Fibroblast of pulmonary artery (primary cell): ENCODE measurements at regions not wholly inside any gene's neighbourhood (a gene's known extent, or its start where the extent isn't known, plus 50 kb on each side); places are given as distances from the start of the nearest gene placed in this dataset.

ENCODE experiments used
- DNase-seq: peaks from one replicate; pipeline ENCODE4 v3.0.0-alpha.2; 2010; ENCODE audit warnings: low read depth
- H3K4me3 ChIP-seq: replicated peaks from 2 replicates; pipeline ENCODE4 v1.5.1; 2011; ENCODE audit warnings: low read depth, mild to moderate bottlenecking, control low read depth, low read length, moderate library complexity
- TF ChIP-seq, protein P1 (sequence below): IDR thresholded peaks from 2 replicates; pipeline ENCODE4 v1.5.1; 2011; ENCODE audit warnings: mild to moderate bottlenecking, control low read depth, low read length, inconsistent platforms; ENCODE audit errors: missing control alignments

GRCh38 chr1:192862271-192862670 lies 53.4 kb downstream of the RGS2 start:
- no peak overlapping the region for H3K4me3 ChIP-seq
- no peak for DNase-seq
- TF ChIP-seq, protein P1, sequence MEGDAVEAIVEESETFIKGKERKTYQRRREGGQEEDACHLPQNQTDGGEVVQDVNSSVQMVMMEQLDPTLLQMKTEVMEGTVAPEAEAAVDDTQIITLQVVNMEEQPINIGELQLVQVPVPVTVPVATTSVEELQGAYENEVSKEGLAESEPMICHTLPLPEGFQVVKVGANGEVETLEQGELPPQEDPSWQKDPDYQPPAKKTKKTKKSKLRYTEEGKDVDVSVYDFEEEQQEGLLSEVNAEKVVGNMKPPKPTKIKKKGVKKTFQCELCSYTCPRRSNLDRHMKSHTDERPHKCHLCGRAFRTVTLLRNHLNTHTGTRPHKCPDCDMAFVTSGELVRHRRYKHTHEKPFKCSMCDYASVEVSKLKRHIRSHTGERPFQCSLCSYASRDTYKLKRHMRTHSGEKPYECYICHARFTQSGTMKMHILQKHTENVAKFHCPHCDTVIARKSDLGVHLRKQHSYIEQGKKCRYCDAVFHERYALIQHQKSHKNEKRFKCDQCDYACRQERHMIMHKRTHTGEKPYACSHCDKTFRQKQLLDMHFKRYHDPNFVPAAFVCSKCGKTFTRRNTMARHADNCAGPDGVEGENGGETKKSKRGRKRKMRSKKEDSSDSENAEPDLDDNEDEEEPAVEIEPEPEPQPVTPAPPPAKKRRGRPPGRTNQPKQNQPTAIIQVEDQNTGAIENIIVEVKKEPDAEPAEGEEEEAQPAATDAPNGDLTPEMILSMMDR: no peak

DNA sequence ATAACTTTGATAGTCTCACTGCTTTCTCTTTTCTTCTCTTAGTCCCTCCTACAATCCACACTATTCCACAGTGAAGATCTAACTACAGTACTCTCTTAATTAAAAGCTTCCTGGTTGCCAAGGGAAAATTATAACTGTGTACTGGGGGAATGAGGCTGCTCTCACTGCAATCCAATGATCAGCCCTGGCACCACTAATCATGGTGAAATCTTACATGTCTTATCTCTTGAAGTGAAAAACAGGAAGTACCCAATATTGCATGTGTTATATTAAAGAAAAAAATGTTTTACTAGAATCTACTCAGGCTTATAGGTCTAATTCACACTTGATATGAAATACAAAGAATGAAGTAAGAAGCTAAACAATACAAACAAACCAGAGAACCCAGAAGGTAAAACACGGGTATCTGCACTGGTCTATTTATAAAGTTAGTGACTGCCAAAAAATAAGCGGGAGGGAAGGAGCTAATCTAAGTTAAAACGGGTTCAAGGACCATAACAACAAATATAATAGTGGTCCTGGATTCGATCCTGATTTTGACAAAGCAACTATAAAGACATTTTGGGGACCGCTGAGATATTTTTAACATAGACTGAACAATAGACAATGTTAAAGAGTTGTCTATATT lies 57.5 kb downstream of the RGS2 start:
- no peak for DNase-seq
- TF ChIP-seq, protein P1: no peak
- H3K4me3 ChIP-seq: no peak overlapping the region

- no peak overlapping the region for H3K4me3 ChIP-seq
- TF ChIP-seq, protein P1: no peak
- no peak for DNase-seq
Observed at GRCh38 chr1:192867180-192867579, 58.3 kb downstream of the RGS2 start.

DNA sequence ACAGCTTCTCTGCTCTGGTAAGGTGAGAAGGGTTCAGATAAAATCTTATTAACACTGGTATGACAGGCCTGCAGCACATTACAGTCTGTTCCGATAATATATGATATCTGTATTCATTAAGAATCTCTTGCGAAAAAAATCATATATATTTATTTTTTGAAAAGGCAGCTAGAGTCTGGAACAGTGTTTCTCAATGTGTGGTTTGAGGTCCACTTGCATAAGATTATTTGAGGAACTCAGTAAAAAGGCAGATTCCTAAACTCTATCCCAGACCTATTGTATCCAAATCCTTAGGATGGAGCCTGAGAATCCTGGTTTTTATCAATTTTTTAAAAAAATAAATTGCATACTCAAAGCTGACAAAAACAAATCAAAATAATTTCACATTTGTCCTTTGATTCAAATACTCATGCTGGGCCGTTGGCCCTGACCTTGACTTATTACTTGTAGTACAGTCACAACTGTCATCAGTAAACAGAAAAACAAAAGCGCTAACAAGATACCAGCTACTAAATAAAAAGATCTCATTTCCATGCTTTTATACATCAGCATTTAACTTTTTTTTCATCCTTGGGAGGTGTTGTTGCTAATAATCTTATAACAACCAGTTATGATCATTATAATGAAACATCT lies 60.6 kb downstream of the RGS2 start:
- H3K4me3 ChIP-seq: no peak overlapping the region
- DNase-seq: no peak
- TF ChIP-seq, protein P1: no peak

DNA sequence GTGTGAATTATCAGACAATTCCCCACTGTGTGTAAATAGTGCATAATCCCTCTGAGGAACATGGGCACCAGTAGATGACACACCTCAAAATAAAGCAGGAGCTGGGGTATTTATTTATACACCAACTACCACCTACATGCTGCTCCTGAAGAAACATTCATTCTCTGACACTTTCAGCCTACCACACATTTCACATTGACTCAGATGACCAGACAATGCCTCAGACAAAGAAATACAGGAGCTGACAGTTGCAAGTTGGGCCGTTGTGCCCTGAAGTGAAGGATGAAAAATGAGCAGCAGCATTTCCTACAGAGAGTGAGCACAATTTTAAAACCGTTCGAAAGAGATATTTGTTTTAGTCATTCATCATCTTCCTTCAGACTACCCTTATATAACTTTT lies 63.2 kb downstream of the RGS2 start:
- no peak overlapping the region for H3K4me3 ChIP-seq
- TF ChIP-seq, protein P1: no peak
- no peak for DNase-seq

DNA sequence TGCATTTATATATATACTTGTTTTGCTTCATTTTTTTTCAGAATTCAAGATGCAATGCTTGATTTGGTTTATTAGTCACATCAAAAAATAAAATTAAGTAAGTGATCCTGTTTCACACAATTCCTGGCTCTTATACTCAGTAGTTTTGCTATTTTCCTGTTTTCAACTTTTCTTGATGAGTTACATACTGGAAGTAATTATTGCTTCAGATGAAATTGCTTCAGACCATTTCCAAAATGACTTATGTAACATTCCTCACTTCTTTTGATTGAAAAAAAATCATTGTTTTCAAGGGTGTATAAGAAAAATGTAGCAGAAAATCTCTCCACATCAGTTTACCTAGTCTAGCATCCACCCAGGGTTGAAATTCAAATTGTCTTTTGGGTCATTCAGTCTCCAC lies 65.0 kb downstream of the RGS2 start:
- DNase-seq: no peak
- no peak overlapping the region for H3K4me3 ChIP-seq
- TF ChIP-seq, protein P1: no peak

DNA sequence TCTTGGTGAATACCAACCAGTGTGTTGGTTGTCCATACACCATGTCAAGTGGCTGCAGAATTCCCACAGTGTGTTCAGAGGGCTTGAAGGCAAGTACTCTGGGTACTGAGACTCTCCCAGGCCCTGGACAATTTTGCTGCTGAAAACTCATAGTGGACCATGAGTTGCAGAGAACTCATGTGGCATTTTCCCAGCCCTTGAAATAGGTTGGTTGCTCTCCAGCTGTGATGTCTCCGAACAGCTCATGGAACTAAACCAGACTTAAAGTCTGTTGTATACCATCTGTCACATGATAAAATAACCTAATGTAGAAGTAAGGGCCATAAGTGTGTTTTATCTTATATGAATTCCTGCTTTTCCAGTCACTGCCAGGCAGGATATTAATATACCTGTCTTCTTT lies 67.8 kb downstream of the RGS2 start:
- TF ChIP-seq, protein P1: no peak
- no peak for DNase-seq
- no peak overlapping the region for H3K4me3 ChIP-seq
